ENCODE measurements at regions not wholly inside any gene's neighbourhood (a gene's known extent, or its start where the extent isn't known, plus 50 kb on each side); places are given as distances from the start of the nearest gene placed in this dataset.

- TF ChIP-seq SIN3A (conservative IDR thresholded peaks at IDR 0.05 in 1 of 2, IDR thresholded peaks at IDR 0.05 in 1 of 2; ENCODE audit: low read depth in 1 of 2, low read length in 2 of 2) (no peak), TAF1 (IDR thresholded peaks at IDR 0.05; ENCODE audit: low read depth, low read length) (no peak), ZNF274 (IDR thresholded peaks at IDR 0.05; ENCODE audit: borderline replicate concordance, extremely low read depth, low read length) (no peak), CTCF (IDR thresholded peaks at IDR 0.05; ENCODE audit: control extremely low read depth in 1 of 3, insufficient read depth in 1 of 3, low read depth in 1 of 3, low read length in 3 of 3) (no peak), SUZ12 (IDR thresholded peaks at IDR 0.05; ENCODE audit: low read length) (no peak), POLR2A (IDR thresholded peaks at IDR 0.05; ENCODE audit: control extremely low read depth in 1 of 2, low read depth in 2 of 2, low read length in 2 of 2) (no peak), TBP (IDR thresholded peaks at IDR 0.05; ENCODE audit: low read depth, low read length) (no peak), EP300 (IDR thresholded peaks at IDR 0.05; ENCODE audit: borderline replicate concordance in 1 of 2, low read depth in 2 of 2, low read length in 2 of 2) (no peak), TCF12 (IDR thresholded peaks at IDR 0.05; ENCODE audit: low read depth, low read length) (no peak), TEAD4 (IDR thresholded peaks at IDR 0.05; ENCODE audit: low read depth, low read length) (no peak), RFX5 (IDR thresholded peaks at IDR 0.05; ENCODE audit: borderline replicate concordance, low read depth, low read length) (no peak), POLR2AphosphoS5 (IDR thresholded peaks at IDR 0.05; ENCODE audit: low read depth, low read length) (no peak)
Measured at GRCh38 chr16:79355600-79356358, 244.8 kb downstream of the MAF start.

Measured in H1 (cell line).